ENCODE measurements at regions not wholly inside any gene's neighbourhood (a gene's known extent, or its start where the extent isn't known, plus 50 kb on each side); places are given as distances from the start of the nearest gene placed in this dataset.

DNA sequence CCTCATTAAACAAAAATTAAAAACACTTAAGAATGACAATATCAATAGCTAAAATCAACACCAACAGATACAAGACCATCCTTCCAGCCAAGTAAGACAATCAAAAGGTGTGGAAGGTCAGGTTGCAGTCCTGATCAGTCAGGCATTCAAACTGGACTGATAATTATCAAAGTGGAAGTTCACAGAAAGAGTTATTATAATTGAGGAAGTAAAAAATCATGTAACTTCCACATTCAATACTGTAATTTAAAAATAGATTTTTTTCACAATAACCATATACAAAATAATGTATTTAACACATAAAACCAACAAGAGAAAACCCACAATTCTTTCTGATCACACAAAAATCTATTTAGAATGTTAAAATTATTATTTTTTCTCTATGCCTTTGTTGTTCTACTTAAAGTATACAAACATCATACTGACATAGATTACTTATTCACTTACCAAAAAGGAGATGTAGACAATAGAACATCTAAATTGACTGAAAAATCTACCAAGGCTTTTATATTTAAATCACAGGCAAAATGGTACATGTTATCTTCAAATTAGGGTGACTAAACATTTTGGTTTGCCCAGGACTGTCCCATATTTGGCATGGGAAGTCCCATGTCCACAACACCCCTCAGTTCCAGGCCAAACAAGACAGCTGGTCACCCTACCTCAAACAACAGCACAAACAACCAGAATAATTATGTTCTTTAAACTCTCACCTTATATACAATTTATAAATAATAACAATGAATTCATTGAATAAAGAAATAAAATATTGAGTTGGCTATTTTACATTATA, 142.5 kb upstream of the SLC24A2 start:
- CTCF ChIA-PET: no interaction called here
- intact Hi-C loops (cut with micrococcal nuclease; ENCODE audit: unreplicated experiment): no loop called here
- peaks cover 6% of the 10 kb centered on the region for H3K36me3 Mint-ChIP-seq (ENCODE audit: insufficient read depth, unreplicated experiment)
- no peak overlapping the region for H3K27ac Mint-ChIP-seq (ENCODE audit: unreplicated experiment)
- no peak overlapping the region for H3K4me3 Mint-ChIP-seq (ENCODE audit: low read depth, unreplicated experiment)
- H3K4me1 Mint-ChIP-seq (ENCODE audit: low read depth, unreplicated experiment): no peaks in the 10 kb centered on the region
- H3K9me3 Mint-ChIP-seq (ENCODE audit: low read depth, unreplicated experiment): no peaks in the 10 kb centered on the region
- BruUV-seq (replicated peaks): no TSS peak
- TF ChIP-seq, protein P1, sequence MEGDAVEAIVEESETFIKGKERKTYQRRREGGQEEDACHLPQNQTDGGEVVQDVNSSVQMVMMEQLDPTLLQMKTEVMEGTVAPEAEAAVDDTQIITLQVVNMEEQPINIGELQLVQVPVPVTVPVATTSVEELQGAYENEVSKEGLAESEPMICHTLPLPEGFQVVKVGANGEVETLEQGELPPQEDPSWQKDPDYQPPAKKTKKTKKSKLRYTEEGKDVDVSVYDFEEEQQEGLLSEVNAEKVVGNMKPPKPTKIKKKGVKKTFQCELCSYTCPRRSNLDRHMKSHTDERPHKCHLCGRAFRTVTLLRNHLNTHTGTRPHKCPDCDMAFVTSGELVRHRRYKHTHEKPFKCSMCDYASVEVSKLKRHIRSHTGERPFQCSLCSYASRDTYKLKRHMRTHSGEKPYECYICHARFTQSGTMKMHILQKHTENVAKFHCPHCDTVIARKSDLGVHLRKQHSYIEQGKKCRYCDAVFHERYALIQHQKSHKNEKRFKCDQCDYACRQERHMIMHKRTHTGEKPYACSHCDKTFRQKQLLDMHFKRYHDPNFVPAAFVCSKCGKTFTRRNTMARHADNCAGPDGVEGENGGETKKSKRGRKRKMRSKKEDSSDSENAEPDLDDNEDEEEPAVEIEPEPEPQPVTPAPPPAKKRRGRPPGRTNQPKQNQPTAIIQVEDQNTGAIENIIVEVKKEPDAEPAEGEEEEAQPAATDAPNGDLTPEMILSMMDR (IDR thresholded peaks at IDR 0.05; ENCODE audit: unreplicated experiment): no peak
- H3K27me3 Mint-ChIP-seq (ENCODE audit: unreplicated experiment): peaks cover 13% of the 10 kb centered on the region
- DNase-seq: no peak

DNA sequence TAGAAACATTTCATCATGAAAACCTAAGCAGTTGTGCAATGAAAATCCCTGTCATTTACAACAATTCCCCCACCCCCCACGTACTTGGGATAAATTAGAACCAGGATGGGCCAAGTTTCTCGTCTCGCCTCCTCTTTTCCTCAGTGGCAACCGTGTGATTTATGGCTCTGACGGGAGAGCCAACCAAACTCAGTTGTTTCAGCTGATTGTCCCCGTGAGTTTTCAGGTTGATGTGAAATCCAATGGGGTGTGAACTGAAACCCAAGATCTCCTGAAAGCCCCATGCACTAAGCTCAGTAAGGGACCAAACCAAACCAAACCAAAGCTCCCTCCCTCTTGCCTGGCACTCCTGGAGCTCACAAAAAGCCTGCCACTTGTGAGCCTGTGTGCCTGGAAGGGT, 138.7 kb upstream of the SLC24A2 start:
- Mint-ChIP-seq H3K36me3 (ENCODE audit: insufficient read depth, unreplicated experiment) (peaks cover 5% of the 10 kb centered on the region), H3K27ac (ENCODE audit: unreplicated experiment) (no peak overlapping the region), H3K4me3 (ENCODE audit: low read depth, unreplicated experiment) (no peak overlapping the region), H3K9me3 (ENCODE audit: low read depth, unreplicated experiment) (no peaks in the 10 kb centered on the region), H3K4me1 (ENCODE audit: low read depth, unreplicated experiment) (no peaks in the 10 kb centered on the region), H3K27me3 (ENCODE audit: unreplicated experiment) (peaks cover 35% of the 10 kb centered on the region)
- TF ChIP-seq, protein P1 (IDR thresholded peaks at IDR 0.05; ENCODE audit: unreplicated experiment): no peak
- CTCF ChIA-PET: interaction anchor here (0.7 kb wide), 1 partner anchor 532 kb away, joined by 3 read pairs; no protein-coding TSS in a partner anchor
- no TSS peak for BruUV-seq (replicated peaks)
- intact Hi-C loops (cut with micrococcal nuclease; ENCODE audit: unreplicated experiment): loop anchor here (2.0 to 5.0 kb wide), 4 partner anchors 695 to 1183 kb away; partner anchors contain the start of gene MLLT3
- no peak for DNase-seq

GRCh38 chr9:19926774-19927173, 137.9 kb upstream of the SLC24A2 start:
- CTCF ChIA-PET: no interaction called here
- H3K27ac Mint-ChIP-seq (ENCODE audit: unreplicated experiment): no peak overlapping the region
- intact Hi-C loops (cut with micrococcal nuclease; ENCODE audit: unreplicated experiment): loop anchor here (2.0 to 5.0 kb wide), 4 partner anchors 696 to 1184 kb away; partner anchors contain the start of gene MLLT3
- TF ChIP-seq, protein P1 (IDR thresholded peaks at IDR 0.05; ENCODE audit: unreplicated experiment): no peak
- BruUV-seq (replicated peaks): no TSS peak
- H3K9me3 Mint-ChIP-seq (ENCODE audit: low read depth, unreplicated experiment): no peaks in the 10 kb centered on the region
- H3K4me3 Mint-ChIP-seq (ENCODE audit: low read depth, unreplicated experiment): no peak overlapping the region
- peaks cover 35% of the 10 kb centered on the region for H3K27me3 Mint-ChIP-seq (ENCODE audit: unreplicated experiment)
- H3K36me3 Mint-ChIP-seq (ENCODE audit: insufficient read depth, unreplicated experiment): peaks cover 5% of the 10 kb centered on the region
- DNase-seq: no peak
- H3K4me1 Mint-ChIP-seq (ENCODE audit: low read depth, unreplicated experiment): no peaks in the 10 kb centered on the region

GRCh38 chr9:19925674-19926503, 137.1 kb upstream of the SLC24A2 start:
- H3K27ac Mint-ChIP-seq (ENCODE audit: unreplicated experiment): no peak overlapping the region
- CTCF ChIA-PET: no interaction called here
- intact Hi-C loops (cut with micrococcal nuclease; ENCODE audit: unreplicated experiment): loop anchor here (2.0 to 5.0 kb wide), 4 partner anchors 696 to 1185 kb away; partner anchors contain the start of gene MLLT3

More at GRCh38 chr9:19925674-19926503, 137.1 kb upstream of the SLC24A2 start:
- TF ChIP-seq, protein P1 (IDR thresholded peaks at IDR 0.05; ENCODE audit: unreplicated experiment): peak; percentile 83
- H3K4me1 Mint-ChIP-seq (ENCODE audit: low read depth, unreplicated experiment): no peaks in the 10 kb centered on the region
- no peaks in the 10 kb centered on the region for H3K9me3 Mint-ChIP-seq (ENCODE audit: low read depth, unreplicated experiment)
- H3K36me3 Mint-ChIP-seq (ENCODE audit: insufficient read depth, unreplicated experiment): peaks cover 5% of the 10 kb centered on the region
- no TSS peak for BruUV-seq (replicated peaks)
- peak overlapping the region; percentile 64 for H3K4me3 Mint-ChIP-seq (ENCODE audit: low read depth, unreplicated experiment)
- DNase-seq: peak; percentile 78
- H3K27me3 Mint-ChIP-seq (ENCODE audit: unreplicated experiment): peaks cover 35% of the 10 kb centered on the region
